IPS DF 19.7 (cell line): ENCODE measurements at regions not wholly inside any gene's neighbourhood (a gene's known extent, or its start where the extent isn't known, plus 50 kb on each side); places are given as distances from the start of the nearest gene placed in this dataset.

Experiments
- DNase-seq: peaks from one replicate; pipeline ENCODE4 v3.0.0-alpha.2; 2013; ENCODE audit warnings: low read depth, low spot score

DNA sequence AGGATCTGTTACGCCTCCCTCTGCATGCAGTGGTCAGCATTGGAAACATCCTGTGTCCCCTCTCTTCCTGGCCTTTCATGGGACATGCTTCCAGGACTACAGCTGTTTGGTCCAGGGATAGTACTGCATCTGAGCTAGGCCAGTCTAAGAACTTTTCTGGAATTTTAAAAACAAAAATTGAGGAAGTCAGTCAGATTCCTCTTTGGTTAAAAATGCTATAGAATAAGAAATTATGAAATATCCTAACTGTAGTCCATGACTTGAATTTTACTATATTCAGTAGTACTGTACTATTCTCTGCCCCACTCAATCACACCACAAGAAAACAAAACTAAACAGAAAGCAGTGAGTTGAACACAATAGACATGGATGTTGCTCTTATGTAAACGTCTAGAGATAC lies 201.0 kb upstream of the CADM1 start:
- DNase-seq: no peak

DNA sequence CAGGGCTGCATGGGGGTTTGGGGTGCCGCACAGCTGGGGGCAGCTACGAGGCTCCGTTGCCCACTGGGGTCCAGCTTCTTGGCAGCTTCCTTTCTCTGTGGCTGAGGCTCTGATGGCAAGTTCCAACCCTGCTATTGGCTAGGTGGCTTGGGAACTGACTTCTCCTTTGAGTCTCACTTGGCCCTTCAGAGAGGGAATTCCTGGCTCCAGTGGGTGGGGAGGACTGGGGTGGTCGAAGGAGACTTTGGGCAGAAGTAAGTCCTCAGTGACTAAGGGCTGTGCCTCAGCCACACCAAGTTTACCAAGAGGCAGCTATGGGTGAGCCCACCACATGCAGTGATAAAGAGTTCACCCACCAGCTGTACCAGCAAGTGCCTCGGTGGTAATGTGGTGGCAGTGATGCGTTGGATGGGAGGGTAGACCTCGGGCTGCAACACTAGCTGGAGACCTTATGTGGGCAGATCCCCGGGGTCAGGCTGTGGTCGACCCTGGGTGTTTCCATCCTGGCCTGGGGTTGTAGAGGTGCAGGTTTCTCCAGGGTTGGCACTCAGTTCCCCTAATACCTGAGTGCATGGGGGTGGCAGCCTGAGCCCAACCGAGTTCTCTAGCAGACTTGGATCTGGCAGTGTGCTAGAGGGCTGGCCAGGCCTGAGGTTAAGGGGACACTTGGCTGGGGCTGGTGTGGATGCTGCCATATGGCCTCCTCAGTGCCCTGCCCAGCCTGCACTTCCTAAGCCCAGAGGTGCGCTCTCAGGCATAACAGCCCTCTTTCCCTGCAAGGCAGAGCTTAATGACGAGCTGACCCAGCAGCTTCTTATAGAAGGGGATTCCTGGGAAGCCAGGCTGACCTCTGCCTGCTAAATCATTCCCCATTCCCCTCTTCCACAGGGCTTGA lies 197.0 kb upstream of the CADM1 start:
- no peak for DNase-seq

DNA sequence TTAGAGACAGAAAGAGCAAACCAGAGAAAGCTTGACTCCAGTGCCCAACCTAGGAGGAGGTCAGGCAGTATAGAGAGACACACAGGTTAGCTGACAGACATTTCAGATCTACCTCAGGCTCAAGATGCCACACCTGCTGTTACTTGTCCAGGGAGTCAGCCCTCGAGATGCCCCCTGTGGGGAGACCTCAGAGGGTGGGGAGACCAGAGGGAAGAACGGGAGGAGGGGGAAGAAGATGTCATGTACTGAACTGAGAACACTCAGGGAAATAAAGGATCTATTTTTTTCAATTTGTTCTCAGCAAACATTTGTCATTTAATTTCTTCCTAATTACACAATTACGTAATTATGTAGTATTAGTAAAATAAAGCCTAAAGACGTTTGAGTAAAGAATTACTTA lies 196.3 kb upstream of the CADM1 start:
- no peak for DNase-seq

DNA sequence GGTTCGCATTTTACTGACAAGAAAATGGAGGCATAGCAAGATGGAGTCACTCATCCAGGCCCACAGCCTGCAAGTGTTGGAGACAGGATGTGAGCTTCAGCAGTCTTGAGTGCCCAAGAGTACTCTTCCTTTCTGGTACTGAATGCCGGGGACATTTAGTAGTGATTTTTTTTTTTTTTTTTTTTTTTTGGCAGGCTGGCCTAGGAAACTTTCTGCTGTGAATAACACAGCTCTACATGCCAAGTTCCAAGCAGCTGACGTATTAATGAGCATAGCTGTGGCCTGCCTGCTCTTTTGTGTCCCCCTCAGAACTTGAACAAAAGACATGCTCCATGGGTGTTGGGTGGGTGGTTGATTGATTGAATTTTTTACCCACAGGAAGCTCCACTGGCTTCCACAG lies 195.5 kb upstream of the CADM1 start:
- DNase-seq: no peak

DNA sequence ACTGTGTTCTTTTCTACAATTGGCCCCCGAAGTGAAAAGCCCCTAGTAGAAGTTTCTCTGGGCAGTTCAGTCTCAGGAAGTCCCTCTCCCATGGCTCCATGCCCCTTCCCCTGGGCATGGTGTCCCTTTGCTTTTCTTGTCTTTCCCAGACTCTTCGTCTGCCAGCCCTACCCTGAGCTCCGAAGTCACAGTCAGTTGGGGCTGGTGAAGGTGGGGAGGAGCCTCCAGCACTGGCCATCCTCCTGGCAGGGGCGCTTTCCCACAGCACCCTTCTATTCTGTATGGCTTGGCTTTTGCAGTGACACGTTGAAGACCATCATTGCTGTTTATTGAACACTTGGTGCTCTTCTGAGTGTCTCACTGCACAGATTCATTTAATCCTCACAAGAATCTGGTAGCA lies 195.1 kb upstream of the CADM1 start:
- DNase-seq: no peak

DNA sequence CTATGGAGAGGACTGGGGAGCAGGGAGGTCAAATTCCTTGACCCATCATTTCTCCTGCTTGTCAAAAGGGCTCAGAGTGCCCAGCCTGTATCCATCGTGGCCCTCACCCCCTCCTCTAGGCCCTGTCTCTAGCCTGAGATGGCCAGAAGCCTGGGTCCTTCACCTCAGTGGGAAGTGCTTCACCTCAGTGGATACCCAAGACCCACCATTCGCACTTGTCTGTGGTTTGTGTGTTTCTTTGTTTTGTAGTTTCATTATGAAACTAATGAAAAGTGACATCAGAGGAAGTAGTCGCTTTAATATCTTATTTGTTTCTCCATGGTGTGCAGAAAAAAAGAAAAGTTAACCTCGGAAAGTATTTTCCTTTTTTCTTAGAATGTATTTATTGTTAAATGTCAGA lies 194.0 kb upstream of the CADM1 start:
- no peak for DNase-seq

DNA sequence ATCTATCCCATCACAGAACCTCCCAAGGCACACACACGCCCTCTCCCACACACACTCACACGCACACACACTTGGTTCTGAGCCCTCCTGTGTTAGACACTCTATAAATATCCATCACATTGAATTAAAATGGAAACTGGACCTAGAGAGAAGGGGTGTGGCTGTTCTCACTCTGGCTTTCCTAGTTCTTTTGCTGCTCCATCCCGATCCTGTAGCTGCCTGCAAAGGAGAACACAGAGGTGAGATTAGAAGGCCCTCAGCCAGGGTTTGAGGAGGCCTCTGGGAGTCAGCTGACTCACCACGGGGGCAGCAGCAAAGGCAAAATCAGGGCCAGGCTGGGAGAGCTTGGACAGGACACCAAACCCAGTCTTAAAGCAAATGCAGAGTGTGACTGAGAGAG lies 192.3 kb upstream of the CADM1 start:
- DNase-seq: no peak

DNA sequence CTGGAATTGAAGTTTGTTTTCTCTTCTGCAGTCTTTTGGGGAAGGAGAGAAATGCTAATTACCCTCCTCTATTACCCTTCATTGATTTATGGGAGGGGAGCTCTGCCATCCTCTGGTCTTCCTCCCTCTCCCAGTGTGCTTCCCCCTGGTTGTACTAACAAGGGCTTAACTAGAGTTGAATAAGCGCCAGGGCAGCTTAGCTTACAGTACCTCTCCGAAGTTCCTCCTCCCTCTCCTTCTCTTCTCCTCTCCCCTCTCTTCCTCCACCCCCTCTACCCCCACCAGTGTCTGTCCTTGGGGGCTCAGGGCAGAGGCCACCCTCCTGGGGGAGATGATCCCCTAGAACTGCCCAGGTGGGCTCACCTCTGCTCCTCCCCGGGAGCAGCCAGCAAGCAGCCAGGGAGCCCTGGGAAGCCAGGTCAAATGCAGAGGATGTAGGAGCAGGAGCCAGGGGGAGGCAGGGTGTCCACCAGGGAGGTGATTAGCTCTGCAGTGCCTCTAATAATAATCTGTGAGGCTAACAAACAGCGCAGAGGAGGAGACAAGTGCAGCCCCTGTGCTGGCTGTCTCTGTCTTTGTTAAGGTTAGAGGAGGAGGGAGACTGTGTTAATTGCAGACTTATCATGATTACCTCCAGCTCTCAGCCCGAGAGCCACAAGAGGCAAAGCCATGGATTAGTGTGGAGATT lies 191.6 kb upstream of the CADM1 start:
- no peak for DNase-seq

DNA sequence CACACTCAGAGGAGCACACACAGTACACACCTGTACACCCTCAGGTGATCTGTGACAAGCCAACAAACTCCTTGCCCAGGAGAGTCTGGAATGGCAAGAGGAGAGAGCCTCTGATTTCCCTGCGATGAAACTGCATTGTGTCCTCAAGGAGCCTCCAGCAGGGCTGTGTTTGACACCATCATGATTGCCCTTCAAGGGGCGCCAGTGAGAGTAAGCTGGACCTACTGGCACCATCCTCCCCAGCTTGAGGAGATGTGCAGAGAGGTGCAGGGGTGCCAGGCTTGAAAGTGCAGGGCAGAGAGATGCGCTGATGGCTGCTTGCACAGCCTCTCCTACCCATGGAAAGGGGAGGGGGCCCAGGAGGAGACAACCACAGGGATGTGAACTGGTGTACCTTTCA lies 188.8 kb upstream of the CADM1 start:
- no peak for DNase-seq

DNA sequence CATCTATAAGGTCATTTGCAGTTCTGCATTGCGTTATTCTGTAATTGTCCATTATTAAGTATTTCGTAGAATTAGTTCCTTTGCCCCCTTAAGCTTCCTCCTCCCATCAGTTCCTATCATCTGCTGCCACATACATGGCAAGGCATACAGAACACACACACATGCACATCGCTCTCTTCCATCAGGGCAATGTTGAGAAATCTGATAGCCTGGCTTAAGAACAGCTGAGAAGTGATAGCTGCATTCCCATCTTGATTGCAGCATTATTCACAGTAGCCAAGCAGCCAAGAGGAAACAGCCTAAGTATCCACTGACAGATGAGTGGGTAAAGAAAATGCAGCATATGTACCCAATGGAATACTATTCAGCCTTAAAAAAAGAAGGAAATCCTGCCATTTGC lies 186.8 kb upstream of the CADM1 start:
- DNase-seq: no peak

DNA sequence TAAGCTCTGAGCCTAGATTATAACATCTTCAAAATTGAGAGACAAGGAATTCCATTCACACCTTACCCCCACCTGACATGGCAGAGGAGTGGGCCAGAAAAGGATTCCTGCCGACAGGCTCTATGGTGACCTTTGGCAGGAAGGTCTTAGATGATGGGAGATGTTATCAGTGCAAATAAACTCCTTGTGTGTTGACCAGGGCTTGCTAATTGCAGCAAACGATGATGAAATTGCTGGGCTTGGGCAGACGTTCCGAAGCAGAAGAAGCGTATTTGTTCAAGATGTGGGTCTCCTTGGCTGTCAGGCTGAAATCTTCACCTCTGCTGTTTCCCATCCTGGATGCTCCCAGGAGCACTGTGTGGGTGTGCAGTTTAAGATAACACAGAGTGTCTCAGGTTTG lies 183.7 kb upstream of the CADM1 start:
- DNase-seq: no peak

DNA sequence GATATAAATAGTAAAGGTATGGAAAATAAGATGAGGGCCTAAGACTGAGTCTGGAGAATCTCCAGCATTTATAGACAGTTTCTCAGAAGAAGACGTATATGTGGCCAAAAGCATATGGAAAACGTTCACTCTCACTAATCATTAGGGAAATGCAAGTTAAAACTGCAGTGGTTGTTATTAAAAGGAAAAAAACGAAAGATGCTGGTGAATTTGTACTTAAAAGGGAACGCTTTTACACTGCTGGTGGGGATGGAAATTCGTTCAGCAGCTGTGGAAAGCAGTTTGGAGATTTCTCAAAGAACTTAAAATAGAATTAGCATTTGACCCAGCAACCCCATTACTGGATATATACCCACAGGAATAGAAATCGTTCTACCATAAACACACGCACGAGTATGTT lies 180.5 kb upstream of the CADM1 start:
- no peak for DNase-seq

DNA sequence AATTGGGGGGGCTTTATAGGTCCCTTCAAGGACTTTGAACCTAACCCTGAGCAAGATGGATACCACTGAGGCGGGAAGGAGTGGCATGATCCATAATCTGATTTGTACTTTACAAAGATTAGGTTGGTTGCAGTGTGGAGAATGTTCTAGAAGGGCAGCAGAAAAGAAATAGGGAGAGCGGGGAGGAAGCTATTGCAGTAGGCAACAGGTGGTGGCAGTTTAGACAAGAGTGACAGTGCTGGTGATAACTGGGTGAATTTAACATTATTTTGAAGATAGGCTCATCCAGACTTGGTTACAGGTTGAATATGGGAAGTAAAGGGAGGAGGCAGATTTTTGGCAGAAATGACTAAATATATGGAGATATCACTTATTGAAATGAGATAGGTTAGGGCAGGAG lies 179.9 kb upstream of the CADM1 start:
- DNase-seq: no peak

DNA sequence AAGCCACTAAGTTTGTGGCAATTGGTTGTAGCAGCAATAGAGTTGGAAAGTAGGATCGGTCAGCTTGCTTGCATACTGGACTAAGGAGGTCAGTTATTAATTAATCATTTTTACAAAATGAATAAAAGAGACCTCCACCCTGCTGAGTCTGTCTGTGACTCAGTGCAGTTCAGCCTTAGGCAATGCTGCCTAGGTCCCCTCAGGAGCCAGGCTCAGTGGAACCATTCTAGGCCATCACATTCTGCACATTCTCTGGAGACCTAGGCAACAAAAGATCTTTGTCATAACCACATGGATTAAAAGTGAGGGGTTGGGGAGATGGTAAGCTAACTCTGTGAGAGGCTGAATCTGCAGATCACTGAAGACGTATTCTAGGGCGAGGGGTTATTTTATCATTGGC lies 178.7 kb upstream of the CADM1 start:
- no peak for DNase-seq

DNA sequence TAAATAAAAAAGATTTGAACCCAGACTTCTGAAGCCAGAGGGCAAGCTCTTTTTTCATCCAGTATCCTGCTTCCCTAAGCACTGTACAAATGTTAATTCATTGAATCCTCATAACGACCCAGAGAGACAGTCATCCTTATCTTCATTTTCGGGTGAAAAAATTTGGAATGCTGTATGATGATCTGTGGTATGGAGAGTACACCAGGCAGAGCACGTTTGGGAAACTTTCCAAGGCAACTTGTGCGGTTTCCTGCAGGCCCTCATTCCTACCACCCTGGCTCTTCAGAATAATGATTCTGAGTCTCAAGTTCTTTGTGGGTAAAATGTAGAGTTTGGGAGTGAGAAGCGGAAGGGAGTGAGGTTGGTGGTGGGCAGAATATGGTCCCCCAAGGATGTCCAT lies 177.9 kb upstream of the CADM1 start:
- DNase-seq: no peak

DNA sequence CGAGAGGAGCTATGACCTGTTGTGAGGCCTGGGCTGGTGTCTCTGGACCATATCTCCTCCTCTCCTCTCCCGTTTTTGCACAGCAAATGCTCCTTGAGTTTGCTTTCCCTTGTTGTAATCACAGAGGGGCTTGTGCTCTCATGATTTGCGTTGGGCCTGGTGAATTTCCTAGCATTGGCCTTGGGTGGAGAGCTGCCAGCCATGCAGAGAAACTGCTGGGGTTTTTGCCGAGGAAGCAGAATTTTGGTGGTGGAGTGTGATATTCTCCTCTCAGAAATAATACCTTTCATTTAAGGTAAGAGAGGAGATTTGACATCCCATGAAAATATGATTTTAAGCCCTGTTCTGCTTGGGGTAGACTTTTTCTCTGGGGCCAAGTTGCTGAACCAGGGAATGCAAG lies 175.7 kb upstream of the CADM1 start:
- DNase-seq: no peak

DNA sequence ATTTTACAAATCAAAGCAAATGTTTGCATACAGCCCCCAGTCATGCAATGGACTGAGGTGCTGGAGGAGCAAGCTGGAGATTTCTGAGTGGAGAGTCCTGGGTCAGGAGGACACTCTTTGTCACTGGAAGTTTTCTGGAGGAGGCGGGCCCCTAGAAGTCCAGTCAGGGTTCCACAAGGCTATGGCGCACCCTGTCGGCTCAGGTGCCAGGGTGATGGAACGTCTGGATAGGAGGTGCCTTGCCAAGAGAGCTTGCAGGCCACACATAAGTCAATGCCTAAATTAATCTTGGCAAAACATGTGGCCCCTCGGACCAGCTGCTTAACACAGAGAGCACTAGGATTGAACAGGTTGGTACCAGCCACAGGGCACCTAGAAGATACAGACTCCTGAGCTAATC lies 174.7 kb upstream of the CADM1 start:
- DNase-seq: no peak

DNA sequence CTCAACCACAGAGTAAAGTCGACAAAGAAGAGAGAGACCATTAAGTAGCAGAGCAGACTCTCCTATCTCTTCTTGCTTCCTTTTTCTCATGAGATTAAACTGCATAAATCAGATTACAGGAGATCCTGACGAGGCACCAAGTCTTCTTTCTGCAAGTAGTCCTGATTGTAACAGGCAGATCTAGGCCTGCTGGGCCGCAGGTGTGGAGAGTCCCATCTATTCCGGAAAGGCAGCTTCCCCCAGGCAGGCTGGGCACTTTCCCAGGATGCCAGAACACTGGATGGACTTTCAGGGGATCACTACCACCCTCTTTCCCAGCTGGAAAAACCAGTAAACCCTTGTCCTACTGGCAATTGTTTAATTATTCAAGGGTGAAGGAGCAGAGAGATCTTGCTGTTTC lies 173.0 kb upstream of the CADM1 start:
- DNase-seq: no peak

DNA sequence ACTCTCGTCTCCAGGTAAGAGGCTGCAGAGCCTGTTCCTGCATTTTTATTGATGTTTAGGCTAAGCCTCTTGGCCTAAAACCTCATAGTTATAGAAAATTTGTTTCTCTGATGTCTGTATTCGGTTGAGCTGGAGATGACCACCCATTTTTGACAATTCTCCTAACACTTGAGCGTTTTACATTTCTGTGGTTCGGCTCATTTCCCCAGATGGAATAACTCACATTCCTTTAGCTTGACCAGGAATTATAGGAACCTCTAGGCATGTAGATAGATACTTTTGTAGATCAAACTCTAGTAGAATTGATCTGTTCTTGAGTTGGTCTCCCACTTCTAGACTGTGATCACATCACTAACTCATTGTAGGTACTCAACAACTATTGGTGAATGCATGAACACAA lies 172.6 kb upstream of the CADM1 start:
- DNase-seq: no peak

DNA sequence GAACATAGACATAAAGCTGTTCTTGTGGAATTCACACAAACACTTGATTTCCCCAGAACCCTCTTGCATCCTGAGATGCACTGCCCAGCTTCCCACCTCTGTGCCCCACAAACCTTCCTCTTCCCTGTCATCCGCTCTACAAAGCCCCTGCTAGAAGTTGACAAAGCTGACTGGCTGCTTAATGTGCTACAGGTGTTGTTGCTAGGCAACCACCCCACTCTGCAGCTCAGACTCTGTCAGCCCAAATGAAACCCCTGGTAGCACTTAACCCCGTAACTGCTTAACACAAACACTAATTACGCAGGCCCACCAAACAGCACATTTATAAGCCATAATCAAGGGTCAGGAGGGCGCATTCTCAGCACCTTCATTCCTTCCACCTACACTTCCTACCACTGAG lies 172.0 kb upstream of the CADM1 start:
- no peak for DNase-seq

DNA sequence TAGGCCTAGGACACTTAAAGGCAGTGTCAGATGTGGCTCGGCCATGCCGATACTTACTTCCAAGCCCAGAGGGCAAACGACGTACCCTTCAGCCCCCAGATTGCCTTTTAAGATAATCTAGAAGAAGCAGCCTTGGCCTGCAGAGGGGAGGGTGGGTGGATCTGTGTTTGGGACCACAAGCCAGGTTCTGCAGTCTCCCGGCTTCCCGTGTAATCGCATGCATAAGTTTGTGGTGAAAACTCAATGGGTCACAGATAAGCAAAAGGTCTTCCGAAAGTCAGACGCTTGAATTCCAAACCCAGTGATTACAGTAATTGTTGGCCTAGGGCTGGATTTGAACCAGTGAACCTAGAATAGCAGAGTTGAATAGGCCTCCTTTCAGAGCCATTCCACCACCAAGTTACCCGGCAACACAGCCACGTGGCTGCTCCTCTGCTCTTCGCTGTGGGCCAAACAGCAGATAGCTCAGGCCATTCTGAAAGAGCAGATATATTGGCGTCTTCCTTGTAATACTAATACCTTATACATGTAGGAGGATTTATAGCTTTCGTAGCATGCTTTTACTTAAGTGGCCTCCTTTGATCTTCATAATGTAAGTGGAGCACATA lies 170.8 kb upstream of the CADM1 start:
- no peak for DNase-seq

DNA sequence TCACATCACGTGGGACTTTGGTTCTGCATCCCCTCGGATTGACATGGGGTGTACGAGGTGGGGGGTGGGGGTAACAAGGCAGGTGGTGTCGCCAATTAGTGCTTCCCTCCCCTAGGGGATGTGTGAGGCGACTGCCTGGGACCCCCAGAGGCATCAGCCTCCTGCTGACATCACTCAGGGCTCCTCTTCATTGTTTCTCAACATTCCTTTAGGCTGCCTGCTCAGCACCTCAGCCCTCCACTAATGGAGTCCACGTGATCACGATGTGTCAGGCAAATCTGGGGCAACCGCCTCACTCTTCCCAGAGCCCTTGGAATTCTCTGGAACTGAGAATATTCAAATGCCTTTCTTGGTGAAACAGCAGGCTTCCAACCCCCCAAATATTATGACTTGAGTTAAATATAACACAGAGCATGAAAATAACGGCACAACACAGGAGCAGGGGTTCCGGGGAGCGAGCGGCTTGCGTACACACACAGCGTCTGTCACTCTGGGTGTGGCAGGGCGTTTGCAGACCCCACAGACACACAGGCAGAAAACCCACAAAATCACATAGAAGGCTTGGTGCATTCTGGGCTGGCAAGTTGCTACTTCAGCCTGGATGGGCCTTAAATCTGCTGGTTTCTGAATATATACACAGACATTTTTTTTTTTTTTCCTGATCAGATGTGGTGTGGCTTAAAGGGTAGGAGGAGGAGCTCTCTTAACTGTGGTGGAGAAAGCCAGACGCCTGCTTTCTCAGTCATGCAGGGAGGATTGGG lies 170.1 kb upstream of the CADM1 start:
- DNase-seq: no peak
